SU-DHL-6 (cell line): ENCODE measurements at regions not wholly inside any gene's neighbourhood (a gene's known extent, or its start where the extent isn't known, plus 50 kb on each side); places are given as distances from the start of the nearest gene placed in this dataset.
"Not testable (repeated sequence)": the region's sequence is repeated elsewhere in the genome, so short reads cannot be mapped to it uniquely, and the experiment has no call there.

ENCODE experiments used
- H2AFZ ChIP-seq: fragments of 200-600 bp; sonication (generic); 2 replicates; pipeline ENCODE4 v1.6.1; 2014; ENCODE audit warnings: low read depth, mild to moderate bottlenecking, moderate library complexity, mixed read lengths, antibody characterized with exemption, low read length; ENCODE audit not compliant: severe bottlenecking
- H3F3A ChIP-seq: fragments of 200-600 bp; shearing (Covaris generic); 2 replicates; pipeline ENCODE4 v1.6.0; 2016; ENCODE audit warnings: antibody characterized with exemption, mild to moderate bottlenecking; ENCODE audit not compliant: insufficient read depth
- H3K27ac ChIP-seq: fragments of 200-600 bp; sonication (generic); 2 replicates; pipeline ENCODE4 v1.5.1; 2016; ENCODE audit warnings: low read depth, mild to moderate bottlenecking, low read length, moderate library complexity, mixed read lengths
- H3K27me3 ChIP-seq: fragments of 200-600 bp; sonication (generic), shearing (Covaris generic); 2 replicates; pipeline ENCODE4 v1.6.0; 2014; ENCODE audit warnings: mild to moderate bottlenecking, low read length
- H3K36me3 ChIP-seq: fragments of 200-600 bp; sonication (generic); 2 replicates; pipeline ENCODE4 v1.6.1; 2014; ENCODE audit warnings: mild to moderate bottlenecking, low read length, mixed read lengths
- H3K4me2 ChIP-seq: fragments of 300-600, 200-600 bp; shearing (Covaris generic), sonication (generic); 2 replicates; pipeline ENCODE4 v1.6.0; 2014; ENCODE audit warnings: low read length, low read depth, mild to moderate bottlenecking; ENCODE audit not compliant: poor library complexity, severe bottlenecking
- H3K4me3 ChIP-seq: fragments of 200-600 bp; sonication (generic); 2 replicates; pipeline ENCODE4 v1.5.1; 2014; ENCODE audit warnings: antibody characterized with exemption, low read length, mild to moderate bottlenecking, mixed read lengths; ENCODE audit not compliant: insufficient read depth, poor library complexity, severe bottlenecking
- H3K79me2 ChIP-seq: fragments of 200-600 bp; sonication (generic); 2 replicates; pipeline ENCODE4 v1.6.1; 2014; ENCODE audit warnings: mild to moderate bottlenecking, low read length, moderate library complexity; ENCODE audit not compliant: insufficient read depth
- H3K9ac ChIP-seq: fragments of 200-600 bp; sonication (generic); 2 replicates; pipeline ENCODE4 v1.7.0; 2014; ENCODE audit warnings: mild to moderate bottlenecking, low read length
- H3K9me2 ChIP-seq: fragments of 200-600 bp; sonication (generic); replicated peaks from 2 replicates; pipeline ENCODE4 v1.6.1; 2014; ENCODE audit warnings: low read length; ENCODE audit not compliant: insufficient read depth
- H3K9me3 ChIP-seq: fragments of 200-600 bp; sonication (generic); 2 replicates; pipeline ENCODE4 v1.6.1; 2014; ENCODE audit warnings: low read length, mixed read lengths; ENCODE audit not compliant: insufficient read depth
- H4K20me1 ChIP-seq: fragments of 200-600 bp; sonication (generic); 2 replicates; pipeline ENCODE4 v1.6.1; 2014; ENCODE audit warnings: low read depth, mild to moderate bottlenecking, antibody characterized with exemption, low read length, moderate library complexity, mixed read lengths
- EZH2phosphoT487 ChIP-seq: fragments of 200-600 bp; sonication (generic), shearing (Covaris generic); conservative IDR thresholded peaks from 2 replicates; pipeline ENCODE4 v1.6.1; 2018; ENCODE audit warnings: mild to moderate bottlenecking, antibody characterized with exemption, low read length, moderate library complexity, mixed read lengths
- TF ChIP-seq, protein P1 (sequence below): fragments of 200-600 bp; sonication (generic); IDR thresholded peaks from one replicate; pipeline ENCODE4 v1.5.1; 2017; ENCODE audit warnings: antibody characterized with exemption, mild to moderate bottlenecking, low read length, moderate library complexity; ENCODE audit not compliant: insufficient read depth, poor library complexity, severe bottlenecking

DNA sequence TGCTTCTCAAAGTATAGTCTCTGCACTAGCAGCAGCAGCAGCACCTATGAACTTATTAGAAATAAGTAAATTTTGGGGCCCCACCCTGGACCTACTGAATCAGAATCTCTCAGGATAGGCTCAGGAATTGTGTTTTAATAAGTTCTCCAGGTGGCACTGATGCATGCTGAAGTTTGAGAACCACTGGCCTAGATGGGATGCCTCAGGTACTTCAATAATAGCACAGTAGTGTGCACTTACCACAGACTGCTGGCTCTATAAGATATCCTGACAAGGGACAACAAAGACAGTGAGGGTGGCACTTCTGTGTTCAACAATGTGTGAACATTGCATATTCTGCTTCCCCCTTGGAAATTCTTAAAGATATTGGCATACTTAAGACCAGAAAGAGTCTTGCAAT is 64.7 kb upstream of the HABP2 start:
- no peaks in the 10 kb centered on the region for H3K79me2 ChIP-seq
- H3K36me3 ChIP-seq, result no peaks in the 10 kb centered on the region
- no peak overlapping the region for H3K27ac ChIP-seq
- no peak overlapping the region for H3K4me2 ChIP-seq
- TF ChIP-seq, protein P1, sequence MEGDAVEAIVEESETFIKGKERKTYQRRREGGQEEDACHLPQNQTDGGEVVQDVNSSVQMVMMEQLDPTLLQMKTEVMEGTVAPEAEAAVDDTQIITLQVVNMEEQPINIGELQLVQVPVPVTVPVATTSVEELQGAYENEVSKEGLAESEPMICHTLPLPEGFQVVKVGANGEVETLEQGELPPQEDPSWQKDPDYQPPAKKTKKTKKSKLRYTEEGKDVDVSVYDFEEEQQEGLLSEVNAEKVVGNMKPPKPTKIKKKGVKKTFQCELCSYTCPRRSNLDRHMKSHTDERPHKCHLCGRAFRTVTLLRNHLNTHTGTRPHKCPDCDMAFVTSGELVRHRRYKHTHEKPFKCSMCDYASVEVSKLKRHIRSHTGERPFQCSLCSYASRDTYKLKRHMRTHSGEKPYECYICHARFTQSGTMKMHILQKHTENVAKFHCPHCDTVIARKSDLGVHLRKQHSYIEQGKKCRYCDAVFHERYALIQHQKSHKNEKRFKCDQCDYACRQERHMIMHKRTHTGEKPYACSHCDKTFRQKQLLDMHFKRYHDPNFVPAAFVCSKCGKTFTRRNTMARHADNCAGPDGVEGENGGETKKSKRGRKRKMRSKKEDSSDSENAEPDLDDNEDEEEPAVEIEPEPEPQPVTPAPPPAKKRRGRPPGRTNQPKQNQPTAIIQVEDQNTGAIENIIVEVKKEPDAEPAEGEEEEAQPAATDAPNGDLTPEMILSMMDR, result no peak
- TF ChIP-seq EZH2phosphoT487, result no peak
- H3K9ac ChIP-seq, result no peak overlapping the region
- no peaks in the 10 kb centered on the region for H3K27me3 ChIP-seq
- H4K20me1 ChIP-seq, result no peaks in the 10 kb centered on the region
- no peaks in the 10 kb centered on the region for H3K9me2 ChIP-seq
- H3F3A ChIP-seq, result no peaks in the 10 kb centered on the region
- no peak overlapping the region for H2AFZ ChIP-seq
- no peaks in the 10 kb centered on the region for H3K9me3 ChIP-seq
- no peak overlapping the region for H3K4me3 ChIP-seq

DNA sequence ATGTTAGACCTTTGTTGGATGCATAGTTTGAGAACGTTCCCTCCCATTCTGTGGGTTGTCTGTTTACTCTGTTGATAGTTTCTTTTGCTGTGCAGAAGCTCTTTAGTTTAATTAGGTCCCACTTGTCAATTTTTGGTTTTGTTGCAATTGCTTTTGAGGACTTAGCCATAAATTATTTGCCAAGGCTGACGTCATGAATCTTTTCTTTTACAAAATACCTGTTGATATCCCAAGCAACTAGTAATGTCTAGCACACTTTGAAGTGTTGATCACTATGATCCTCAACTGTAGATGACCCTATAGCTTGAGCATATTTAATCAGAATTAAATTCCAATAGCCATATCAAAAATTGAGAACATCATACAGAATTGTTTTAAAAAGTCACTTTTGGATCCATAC is 63.3 kb upstream of the HABP2 start:
- H3K79me2 ChIP-seq, H3K9me2 ChIP-seq, H3K36me3 ChIP-seq, H3K9ac ChIP-seq, H3K27me3 ChIP-seq, H4K20me1 ChIP-seq, H3F3A ChIP-seq, H3K4me2 ChIP-seq, H2AFZ ChIP-seq, H3K4me3 ChIP-seq, H3K9me3 ChIP-seq, H3K27ac ChIP-seq: not testable (repeated sequence)

DNA sequence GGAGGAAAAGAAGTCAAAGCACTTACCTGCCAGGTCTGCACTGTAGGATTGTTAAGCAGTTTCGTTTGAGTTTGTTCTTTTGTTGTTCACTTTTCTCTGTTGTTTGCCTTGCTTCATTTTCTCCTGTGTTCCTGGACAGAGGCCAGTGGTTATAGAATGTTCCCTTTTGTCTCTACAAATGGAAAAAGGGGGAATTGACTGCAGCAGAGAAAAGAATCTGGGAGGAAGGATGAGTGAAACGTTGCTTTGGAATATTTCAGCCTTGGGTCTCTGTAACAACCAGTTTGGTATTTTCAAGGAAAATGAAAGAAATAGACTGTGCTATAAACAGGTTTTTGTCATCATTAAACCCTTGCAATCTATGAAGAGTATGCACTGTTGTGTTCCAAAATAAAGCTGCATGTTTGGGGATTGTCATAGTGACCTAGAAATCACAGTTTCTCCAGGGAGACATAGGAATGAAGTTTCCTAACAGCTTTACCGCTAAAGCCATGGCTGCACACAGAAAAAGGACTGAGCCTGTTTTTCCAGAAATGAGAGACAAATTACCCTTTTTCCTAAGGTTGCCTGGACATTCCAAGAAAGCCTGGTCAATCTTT is 60.8 kb upstream of the HABP2 start:
- Histone ChIP-seq H3K9me3 (no peaks in the 10 kb centered on the region), H3K9me2 (no peaks in the 10 kb centered on the region), H3K36me3 (no peaks in the 10 kb centered on the region), H4K20me1 (no peaks in the 10 kb centered on the region), H3K4me2 (no peak overlapping the region), H3K27me3 (no peaks in the 10 kb centered on the region), H3F3A (no peaks in the 10 kb centered on the region), H3K27ac (no peak overlapping the region), H3K79me2 (no peaks in the 10 kb centered on the region), H3K4me3 (no peak overlapping the region), H2AFZ (no peak overlapping the region), H3K9ac (no peak overlapping the region)
- no peak for TF ChIP-seq EZH2phosphoT487
- TF ChIP-seq, protein P1, result no peak

DNA sequence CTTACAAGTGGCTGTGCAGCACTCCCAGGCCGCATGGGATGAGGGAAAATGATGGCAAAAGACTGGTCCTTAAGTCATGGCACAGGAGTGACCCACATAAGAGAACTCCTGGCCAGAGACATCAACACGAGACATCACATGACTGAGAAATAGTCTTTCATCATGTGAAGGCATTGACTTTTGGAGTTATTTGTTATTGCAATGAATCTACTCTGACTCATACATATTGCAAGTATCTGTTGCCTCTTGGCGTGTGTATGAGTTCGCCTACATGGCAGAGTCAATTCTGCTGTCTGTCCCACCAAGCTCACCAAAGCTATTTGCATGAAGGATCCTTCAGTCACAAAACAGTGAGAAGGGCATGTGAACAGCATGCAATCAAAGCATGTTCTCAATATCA is 59.7 kb upstream of the HABP2 start:
- H3K4me2 ChIP-seq, result no peak overlapping the region
- no peak overlapping the region for H3K27ac ChIP-seq
- no peaks in the 10 kb centered on the region for H3K9me3 ChIP-seq
- no peaks in the 10 kb centered on the region for H3K36me3 ChIP-seq
- TF ChIP-seq, protein P1, result no peak
- no peak for TF ChIP-seq EZH2phosphoT487
- H3F3A ChIP-seq, result no peaks in the 10 kb centered on the region
- no peak overlapping the region for H2AFZ ChIP-seq
- no peaks in the 10 kb centered on the region for H3K9me2 ChIP-seq
- no peak overlapping the region for H3K4me3 ChIP-seq
- H4K20me1 ChIP-seq, result no peaks in the 10 kb centered on the region
- no peaks in the 10 kb centered on the region for H3K79me2 ChIP-seq
- no peaks in the 10 kb centered on the region for H3K27me3 ChIP-seq
- no peak overlapping the region for H3K9ac ChIP-seq
